Ureter (tissue), 1 donor: ENCODE measurements at regions not wholly inside any gene's neighbourhood (a gene's known extent, or its start where the extent isn't known, plus 50 kb on each side); places are given as distances from the start of the nearest gene placed in this dataset.
"Not testable (repeated sequence)": the region's sequence is repeated elsewhere in the genome, so short reads cannot be mapped to it uniquely, and the experiment has no call there.

ENCODE experiments used
- DNase-seq: peaks from one replicate; pipeline ENCODE4 v3.0.0-alpha.2; 2020; ENCODE audit warnings: low spot score
- donor health status: DM: yes; HTN: yes; CAD: no.

GRCh38 chr2:18311420-18312195 lies 248.8 kb downstream of the RDH14 start:
- no peak for DNase-seq

DNA sequence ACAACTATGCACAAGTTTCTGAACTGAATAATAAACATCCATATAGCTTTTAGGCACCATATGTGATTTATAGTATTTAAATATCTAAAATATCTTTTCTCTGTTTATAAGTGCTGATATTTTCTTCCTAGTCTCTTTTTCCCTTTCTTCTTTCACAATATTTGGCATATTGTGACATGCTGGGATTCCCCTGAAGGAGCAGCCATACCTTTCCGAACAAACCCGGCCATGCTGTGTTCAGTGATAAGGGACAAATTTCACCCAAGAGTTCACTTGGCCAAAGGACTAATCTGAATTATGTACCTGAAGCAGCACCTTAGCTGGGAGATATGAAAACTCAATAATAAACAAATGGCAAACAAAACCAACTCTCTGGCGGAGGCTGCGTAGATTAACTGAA lies 250.8 kb downstream of the RDH14 start:
- no peak for DNase-seq

- no peak for DNase-seq
These were observed 251.3 kb downstream of the RDH14 start for GRCh38 chr2:18309188-18309587.

- no peak for DNase-seq
These were observed 255.6 kb downstream of the RDH14 start for GRCh38 chr2:18304849-18305248.

GRCh38 chr2:18301421-18302139 lies 258.9 kb downstream of the RDH14 start:
- no peak for DNase-seq

GRCh38 chr2:18299423-18300212 lies 260.8 kb downstream of the RDH14 start:
- DNase-seq = no peak

DNA sequence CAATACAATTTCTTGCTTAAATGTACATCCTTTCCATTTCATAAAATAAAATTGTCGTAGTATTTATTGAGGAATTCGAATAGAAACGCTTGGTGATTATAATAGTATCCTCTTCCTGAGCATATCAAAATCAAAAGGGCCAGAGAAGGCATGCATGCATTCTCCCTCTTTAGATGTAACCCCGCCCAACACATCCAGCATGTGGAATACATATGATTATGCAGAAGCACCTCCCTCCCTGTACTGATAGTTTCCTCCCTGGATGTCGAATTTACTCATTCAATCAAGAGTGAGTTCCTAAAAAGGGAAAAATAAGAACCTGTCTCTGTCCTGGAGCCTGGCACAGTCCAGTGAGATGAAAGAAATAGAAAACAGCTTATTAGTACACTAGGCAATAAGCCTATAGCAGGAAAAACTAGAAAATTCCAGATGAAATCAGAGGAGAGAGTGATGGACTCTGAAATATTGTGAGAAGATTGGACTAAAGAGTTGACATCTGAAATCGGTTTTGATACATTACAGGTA lies 262.9 kb downstream of the RDH14 start:
- no peak for DNase-seq

DNA sequence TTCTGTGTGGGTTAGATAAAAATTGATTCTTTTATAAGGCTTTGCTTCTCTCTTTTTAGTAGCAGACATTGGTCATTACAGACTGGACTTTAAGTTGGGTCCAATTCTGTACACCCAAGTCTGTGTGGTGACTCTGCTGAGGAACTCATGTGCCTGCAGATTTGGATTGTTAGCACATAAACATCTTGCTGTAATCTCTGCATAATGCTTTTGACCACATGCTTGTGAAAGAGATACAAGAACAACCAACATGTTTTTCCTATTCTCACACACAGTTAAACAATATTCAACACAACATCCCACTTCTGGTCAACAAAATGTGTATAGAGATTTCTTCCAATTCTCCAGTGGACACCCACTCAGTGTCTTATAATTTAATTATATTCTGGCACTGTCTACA lies 270.1 kb downstream of the RDH14 start:
- no peak for DNase-seq

DNA sequence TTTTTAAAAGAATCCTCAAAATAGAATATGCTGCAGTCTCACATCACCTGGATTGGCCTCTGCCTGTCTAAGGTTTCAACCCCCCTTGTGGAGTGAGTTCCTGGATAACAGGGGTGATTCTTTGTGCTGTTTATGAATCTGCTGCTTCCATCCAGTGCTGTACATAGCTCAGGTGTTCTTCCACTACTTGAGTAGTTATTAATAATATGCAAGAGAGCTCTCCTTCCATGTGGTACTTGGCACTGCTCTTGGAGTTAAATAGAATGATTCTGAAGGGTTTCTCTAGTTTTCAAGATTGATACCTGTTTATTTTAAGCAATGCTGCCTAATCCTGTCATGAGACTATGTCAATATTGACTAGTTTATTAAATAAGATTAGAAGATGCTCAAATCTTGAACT lies 273.6 kb downstream of the RDH14 start:
- DNase-seq = no peak

DNA sequence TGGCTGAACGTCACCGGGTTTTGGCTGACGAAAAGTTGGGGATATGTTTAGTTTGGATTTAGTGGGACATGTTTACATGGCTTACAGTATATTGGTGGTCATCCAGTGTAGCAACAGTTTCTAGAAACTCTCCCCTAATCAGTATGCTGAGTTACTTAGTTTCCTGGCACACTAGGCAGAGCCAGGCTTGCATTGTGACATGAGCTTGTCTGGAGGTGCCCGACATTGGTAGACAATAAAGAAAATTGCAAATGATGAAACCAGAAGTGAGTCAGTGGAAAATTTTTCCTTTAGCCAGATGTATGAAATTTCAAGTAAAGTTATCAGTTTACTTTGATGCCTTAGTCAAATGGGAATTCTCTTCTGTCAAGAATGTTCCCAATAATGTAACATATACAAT lies 276.1 kb downstream of the RDH14 start:
- DNase-seq = no peak

GRCh38 chr2:18282026-18282425 lies 278.4 kb downstream of the RDH14 start:
- no peak for DNase-seq

DNA sequence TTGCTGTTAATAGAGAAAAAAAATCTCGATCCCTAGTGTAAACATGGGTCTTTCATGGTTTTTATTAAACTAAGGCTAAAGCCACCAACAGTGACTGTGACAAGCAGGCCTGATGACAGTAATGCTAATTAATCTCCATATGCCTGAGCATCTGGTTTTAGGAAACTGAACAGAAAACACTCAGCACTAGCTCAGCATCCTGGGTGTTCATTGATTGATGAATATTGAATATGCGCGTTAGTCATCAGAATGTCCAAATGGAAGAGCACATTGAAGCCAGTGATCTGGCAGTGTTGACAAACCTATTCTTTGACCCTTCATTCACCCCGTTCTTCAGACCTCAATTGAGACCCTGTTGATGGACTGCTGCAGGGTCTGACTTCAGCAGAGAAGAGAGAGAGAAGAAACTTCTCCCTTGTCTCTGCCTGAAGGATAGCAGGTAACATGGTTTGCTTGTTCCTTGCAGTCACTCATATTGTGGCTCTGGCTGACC lies 283.8 kb downstream of the RDH14 start:
- no peak for DNase-seq

- no peak for DNase-seq
These were observed 287.2 kb downstream of the RDH14 start for GRCh38 chr2:18273205-18273604.

DNA sequence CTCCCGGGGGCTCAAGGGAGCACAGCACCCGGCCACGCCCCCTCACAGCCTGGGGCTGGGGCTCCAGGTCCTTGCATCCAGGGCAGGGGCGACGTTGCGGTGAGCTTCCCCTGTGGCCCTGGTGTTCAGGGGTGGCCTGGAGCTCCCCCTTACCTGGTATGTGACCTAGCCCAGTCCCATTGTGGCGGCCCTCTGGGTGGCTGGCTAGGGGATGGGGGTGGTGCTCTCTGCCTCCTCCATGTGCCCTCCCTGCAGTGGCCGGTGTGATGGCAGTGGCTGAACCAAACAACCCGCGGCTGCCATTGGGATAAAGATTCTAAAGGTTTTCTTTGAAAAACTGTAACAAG lies 288.3 kb downstream of the RDH14 start:
- DNase-seq = no peak

DNA sequence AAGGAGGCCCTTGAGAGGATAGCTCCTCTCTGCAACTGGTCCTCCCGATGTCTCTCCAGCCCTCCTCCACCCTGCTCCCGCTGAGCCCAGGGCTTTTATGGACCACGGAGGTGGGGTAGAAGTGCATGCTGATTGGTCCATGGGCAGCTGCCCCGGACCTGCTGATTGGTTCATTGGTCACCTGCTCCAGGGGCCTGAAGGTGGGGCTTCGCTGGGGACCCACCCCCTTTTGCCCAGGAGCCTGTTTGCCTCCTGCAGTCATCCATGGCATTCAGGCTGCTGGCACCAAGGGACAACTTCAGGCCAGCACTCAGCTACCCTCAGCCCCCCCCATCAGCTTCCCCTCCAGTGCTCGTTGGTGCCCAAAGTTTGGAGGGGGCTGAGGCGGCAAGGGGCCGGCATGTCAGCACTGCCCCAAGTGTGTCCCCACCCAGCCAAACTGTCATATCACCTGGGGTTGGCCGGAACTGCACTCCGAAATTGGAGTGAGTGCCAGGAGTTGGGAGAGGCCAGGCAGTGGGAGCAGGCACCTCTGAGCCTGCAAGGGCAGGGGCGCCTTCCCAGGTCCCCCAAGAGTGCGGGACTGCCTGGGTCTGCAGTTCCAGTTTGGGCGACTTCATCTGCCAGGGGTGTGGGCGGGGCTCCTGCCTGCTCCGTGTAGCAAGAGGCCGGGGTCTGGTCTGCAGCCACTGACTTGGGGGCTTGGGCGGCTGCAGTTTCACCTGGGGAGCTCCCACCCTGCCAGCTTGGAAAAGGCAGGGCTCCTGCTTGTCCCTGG lies 288.9 kb downstream of the RDH14 start:
- DNase-seq = no peak

DNA sequence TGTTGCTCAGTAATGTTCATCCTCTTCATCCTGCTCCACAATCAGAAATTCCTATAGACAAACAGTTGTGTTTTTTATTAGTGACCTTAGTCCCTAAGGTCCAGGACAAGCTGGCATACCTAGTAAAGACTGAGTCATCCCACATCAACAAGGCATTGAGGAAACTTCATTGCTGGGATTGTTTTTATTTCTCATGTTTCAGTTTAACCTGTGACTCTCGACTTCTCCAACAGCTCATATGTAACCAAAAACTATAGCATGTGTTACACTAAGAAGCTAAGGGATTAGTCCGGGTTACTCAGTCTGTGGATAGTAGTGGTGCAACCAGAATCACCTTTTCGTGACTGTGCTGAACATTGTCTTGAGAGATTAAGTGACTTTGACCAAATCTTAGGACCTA lies 292.1 kb downstream of the RDH14 start:
- DNase-seq = no peak

GRCh38 chr2:18267501-18267900 lies 293.0 kb downstream of the RDH14 start:
- DNase-seq = no peak

GRCh38 chr2:18266699-18267098 lies 293.8 kb downstream of the RDH14 start:
- DNase-seq = not testable (repeated sequence)

GRCh38 chr2:18265614-18266586 lies 294.6 kb downstream of the RDH14 start:
- no peak for DNase-seq

DNA sequence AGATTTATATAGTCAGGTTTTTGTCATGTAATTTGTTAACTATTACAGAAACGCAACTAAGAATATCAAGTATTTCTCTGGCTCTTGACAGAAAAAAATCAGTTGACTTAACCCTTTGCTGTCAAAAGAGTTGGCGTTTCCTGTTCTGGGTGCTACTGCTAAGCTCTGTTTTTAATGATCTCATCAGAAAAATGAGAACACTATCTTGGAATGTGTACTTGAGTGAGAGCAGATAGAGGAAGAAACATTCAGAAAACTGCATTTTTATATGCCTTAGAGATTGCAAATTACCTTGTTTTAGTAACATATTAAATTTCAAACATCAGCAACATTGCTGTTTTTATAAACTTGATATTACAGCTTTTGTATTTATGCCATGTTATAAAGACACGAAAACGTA lies 297.9 kb downstream of the RDH14 start:
- no peak for DNase-seq
